GM18867 (cell line): ENCODE measurements at regions not wholly inside any gene's neighbourhood (a gene's known extent, or its start where the extent isn't known, plus 50 kb on each side); places are given as distances from the start of the nearest gene placed in this dataset.

Experiments
- ATAC-seq: cut with Tn5 transposase; IDR thresholded peaks from one replicate; pipeline ENCODE4 v1.9.1; 2021; ENCODE audit warnings: mild to moderate bottlenecking, moderate library complexity; ENCODE audit not compliant: unreplicated experiment

DNA sequence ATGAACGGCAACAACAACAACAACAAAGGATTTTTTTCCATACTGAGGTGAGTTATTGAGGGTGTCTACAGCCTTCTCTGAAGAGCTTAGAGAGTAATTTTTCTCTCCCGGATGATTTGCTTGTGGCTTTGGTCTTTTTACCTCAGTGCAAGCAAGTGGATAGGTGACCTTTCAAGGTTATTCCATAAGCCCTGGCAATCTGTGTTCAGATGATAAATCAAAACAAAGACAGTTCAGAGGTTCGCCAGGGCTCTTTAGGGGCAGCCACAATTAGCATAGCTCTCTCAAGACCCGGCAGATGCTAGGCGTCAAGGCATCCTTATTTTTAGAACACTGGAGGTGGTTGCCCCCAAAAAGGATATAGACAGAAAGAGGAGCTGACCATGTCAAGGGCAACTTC lies 417.9 kb upstream of the C9orf72 start:
- ATAC-seq, result no peak

DNA sequence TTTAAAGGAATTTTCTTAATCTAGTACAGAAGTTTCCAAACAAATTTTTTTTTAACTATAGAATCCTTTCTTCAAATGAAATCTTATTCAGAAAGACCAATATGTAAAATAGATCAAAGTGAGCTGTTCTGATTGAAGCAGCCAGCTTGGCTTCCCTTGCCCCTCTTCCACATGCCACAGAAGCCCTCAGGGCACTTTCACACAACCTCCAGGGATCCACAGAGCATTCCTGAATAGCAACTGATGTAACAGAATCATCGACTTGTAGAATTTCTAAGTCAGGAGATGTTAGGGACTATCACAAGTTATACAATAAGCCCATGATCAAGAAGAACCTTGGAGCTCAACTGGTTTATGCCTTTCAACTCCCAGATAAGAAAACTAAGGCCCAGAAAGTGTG lies 427.8 kb upstream of the C9orf72 start:
- no peak for ATAC-seq

GRCh38 chr9:28004900-28005299 lies 431.6 kb upstream of the C9orf72 start:
- ATAC-seq, result no peak

- no peak for ATAC-seq
These were observed 432.5 kb upstream of the C9orf72 start for GRCh38 chr9:28005779-28006178.

DNA sequence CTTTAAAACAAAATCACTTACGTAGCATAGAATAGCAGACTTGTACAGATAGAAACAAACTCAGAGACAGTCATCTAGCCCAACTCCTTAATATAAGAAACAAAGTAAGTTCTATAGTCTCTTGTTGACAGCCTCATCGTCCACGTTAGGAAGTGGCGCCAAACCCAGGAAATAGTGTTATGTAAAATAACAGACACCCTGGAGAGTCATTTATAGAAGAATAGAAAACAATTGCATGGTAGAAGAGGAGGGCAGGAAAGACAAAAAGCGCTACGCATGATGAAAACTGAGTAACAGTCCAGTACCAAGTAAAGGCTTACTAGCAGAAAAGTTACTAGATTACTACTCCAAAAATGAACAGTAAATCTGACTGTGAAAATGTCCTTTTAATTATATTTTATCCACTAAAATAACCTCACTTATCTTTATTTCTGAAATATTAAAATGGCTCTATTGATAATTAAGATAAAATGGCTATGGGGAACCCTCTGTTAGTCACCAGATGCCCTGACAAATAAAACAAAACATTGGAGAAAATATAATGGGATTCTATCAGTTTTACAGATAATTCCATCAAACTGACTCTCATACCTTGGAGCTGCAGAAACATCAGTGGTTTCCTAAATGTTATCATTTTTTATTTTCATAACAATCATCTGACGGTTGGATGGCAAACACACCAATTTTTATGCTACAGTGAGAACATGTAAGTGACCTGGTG lies 434.0 kb upstream of the C9orf72 start:
- no peak for ATAC-seq

DNA sequence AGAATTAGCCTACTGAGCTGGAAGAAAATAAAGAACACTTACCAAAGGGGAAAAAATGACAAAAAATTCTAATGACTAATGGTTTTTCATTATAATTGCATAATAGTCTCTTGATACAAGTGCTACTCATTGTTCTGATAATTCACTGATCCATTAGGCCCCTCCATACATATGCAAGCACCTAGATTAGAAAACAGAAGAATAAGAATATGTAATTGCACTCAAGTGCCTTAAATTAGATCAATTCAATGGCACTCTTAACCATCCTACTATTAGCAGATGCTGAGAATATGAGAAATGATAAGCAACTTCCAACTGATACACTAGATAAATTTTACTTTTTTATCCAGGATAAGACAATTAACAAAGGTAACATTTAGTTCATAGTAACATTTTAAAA lies 440.9 kb upstream of the C9orf72 start:
- ATAC-seq, result no peak

- no peak for ATAC-seq
These were observed 451.4 kb upstream of the C9orf72 start for GRCh38 chr9:28024676-28025075.

DNA sequence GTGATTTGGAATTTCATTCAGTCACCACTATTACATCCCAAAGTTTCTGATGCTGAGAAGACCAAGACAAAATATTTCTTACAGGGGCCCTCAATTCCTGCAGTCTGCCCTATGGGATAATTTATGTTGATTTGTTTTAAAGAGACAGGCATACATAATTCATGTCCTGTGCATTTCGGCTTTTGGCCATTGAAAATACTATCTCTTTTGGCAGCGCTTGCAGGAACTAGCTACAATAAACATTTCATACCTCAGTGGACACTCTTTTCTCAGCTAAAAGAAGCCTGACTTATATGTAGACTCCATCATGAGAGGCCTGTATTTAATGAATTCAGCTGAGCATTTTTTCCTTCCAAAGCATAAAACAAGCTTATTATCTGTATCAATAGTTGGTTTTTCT lies 451.9 kb upstream of the C9orf72 start:
- no peak for ATAC-seq

- no peak for ATAC-seq
These were observed 458.4 kb upstream of the C9orf72 start for GRCh38 chr9:28031521-28032267.

GRCh38 chr9:28032268-28032590 lies 458.9 kb upstream of the C9orf72 start:
- ATAC-seq, result no peak

GRCh38 chr9:28034242-28034641 lies 461.0 kb upstream of the C9orf72 start:
- no peak for ATAC-seq

GRCh38 chr9:28037968-28038367 lies 464.7 kb upstream of the C9orf72 start:
- ATAC-seq, result no peak

GRCh38 chr9:28045051-28045450 lies 471.8 kb upstream of the C9orf72 start:
- no peak for ATAC-seq

DNA sequence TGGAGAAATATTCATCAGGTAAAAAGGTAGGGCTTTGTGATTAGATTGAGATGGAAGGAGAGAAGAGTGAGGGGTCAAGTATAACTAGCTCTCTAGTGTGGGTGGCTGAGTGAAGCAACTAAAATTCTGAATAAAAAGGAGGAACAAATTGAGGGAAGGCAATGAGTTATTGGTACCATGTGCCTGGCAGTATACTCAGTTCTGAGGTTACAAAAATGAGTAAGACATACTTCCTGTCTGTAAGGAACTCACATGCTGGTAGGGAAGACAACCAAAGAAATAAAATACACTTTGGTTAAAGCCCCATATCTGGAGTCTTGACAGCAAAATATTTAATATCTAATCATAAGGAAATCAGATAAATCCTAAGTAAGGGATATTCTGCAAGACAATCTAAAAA lies 476.8 kb upstream of the C9orf72 start:
- no peak for ATAC-seq

GRCh38 chr9:28050941-28051340 lies 477.7 kb upstream of the C9orf72 start:
- no peak for ATAC-seq

DNA sequence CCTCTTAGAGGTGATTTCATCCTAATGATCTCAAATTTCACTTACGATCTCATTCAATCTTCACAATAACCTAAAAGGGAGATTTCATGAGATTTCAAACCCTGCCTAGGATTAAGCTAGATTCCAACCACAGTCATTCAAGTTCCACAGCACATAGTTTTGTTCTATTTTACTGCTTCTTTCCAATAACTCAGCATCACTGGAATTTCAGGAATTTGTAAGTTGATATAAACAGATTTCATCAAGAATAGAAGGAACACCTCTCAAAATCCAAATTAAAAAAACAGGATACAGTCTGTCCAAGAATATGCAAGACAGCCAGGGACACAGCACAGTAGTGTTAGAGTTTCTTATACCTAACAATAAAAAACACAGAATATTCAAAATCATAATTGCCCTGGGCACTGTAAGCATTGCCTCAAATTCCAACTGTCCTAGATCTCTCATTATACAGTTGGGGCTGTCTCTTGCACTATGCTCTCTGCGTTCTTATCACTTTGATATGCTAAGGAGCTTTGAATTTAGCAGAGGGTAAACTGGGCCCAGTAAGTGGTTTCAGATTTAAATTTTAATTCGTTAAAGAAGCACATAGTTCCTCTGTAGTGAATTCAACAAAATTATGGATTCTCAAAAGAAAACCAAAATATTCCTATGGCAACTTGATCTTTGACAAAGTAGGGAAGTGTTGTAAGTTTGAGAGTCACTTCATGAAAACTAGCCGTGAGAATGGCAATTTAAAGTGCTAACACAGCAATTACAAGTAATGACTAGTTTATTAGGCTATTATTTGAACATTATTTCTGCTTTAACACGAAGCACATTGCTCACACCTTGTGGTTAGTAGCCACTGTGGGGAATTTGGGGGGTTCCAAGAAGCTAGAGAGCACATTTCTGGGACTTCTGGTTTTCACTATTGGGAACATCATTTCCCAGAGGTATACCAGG lies 478.6 kb upstream of the C9orf72 start:
- no peak for ATAC-seq

GRCh38 chr9:28053096-28053777 lies 480.0 kb upstream of the C9orf72 start:
- no peak for ATAC-seq

DNA sequence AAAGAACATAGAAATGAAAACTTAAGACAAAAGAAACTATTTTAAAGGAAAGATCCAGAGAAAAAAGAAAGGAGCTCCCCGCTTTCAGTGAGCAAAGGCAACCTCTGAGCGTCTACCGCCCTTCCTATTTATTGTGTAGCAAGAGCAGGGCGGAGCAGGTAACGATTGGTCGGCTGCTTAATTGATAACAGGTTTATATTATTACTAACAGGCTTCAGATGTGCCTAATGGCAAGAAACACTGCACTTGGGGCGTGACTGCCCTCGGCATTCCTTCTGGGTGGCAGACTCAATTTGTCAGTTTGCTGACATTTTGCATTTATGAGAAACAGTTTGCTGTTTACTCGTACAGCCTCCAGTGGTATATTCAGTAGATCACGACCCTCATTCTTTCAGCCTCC lies 482.7 kb upstream of the C9orf72 start:
- ATAC-seq, result no peak

GRCh38 chr9:28056466-28056865 lies 483.2 kb upstream of the C9orf72 start:
- no peak for ATAC-seq

GRCh38 chr9:28059192-28059591 lies 485.9 kb upstream of the C9orf72 start:
- no peak for ATAC-seq

- no peak for ATAC-seq
These were observed 491.0 kb upstream of the C9orf72 start for GRCh38 chr9:28064241-28064815.
